CD4-positive, alpha-beta T cell (primary cell): ENCODE measurements at regions not wholly inside any gene's neighbourhood (a gene's known extent, or its start where the extent isn't known, plus 50 kb on each side); places are given as distances from the start of the nearest gene placed in this dataset.

Source experiments
- ATAC-seq: fragments of 200-7000 bp; cut with Tn5 transposase; one replicate; pipeline ENCODE4 v1.10.0; 2022; ENCODE audit warnings: mild to moderate bottlenecking; ENCODE audit not compliant: poor library complexity
- CTCF ChIA-PET: fragments of 350-600 bp; sonication (Branson Sonifier 250); formaldehyde crosslinking; loops from one replicate; lab custom pipeline; 2021; ENCODE audit warnings: antibody characterized with exemption, inconsistent platforms; lab: Charles Lee
- POLR2A ChIA-PET: fragments of 350-600 bp; sonication (Branson Sonifier 250); formaldehyde crosslinking; loops from one replicate; lab custom pipeline; 2021; ENCODE audit warnings: antibody characterized with exemption, inconsistent platforms; lab: Charles Lee
- DNase-seq, 14 experiments: peaks; one replicate each; pipeline ENCODE4 v3.0.0-alpha.2; 2013 to 2020; ENCODE audit warnings: mixed read lengths in 2 of 14
- H3K27ac ChIP-seq, 2 donors: one replicate each; pipeline versions ENCODE4 v1.5.1 to v1.7.0; 2013; ENCODE audit warnings: low read length in 2 of 2, low read depth in 1 of 2, mild to moderate bottlenecking in 1 of 2
- H3K27me3 ChIP-seq, 2 experiments: 1 replicate in 1 of 2; 2 replicates in 1 of 2; pipeline versions ENCODE4 v1.6.1 to v1.7.0; 2013; ENCODE audit warnings: low read length in 2 of 2, control low read depth in 1 of 2, mild to moderate bottlenecking in 1 of 2, moderate library complexity in 1 of 2; ENCODE audit not compliant: insufficient read depth in 2 of 2, control insufficient read depth in 1 of 2
- H3K36me3 ChIP-seq: one replicate; pipeline ENCODE4 v1.6.1; 2013; ENCODE audit warnings: low read length, control low read depth; ENCODE audit not compliant: insufficient read depth
- H3K4me1 ChIP-seq: one replicate; pipeline ENCODE4 v1.6.1; 2013; ENCODE audit warnings: low read length, control low read depth; ENCODE audit not compliant: insufficient read depth
- H3K4me3 ChIP-seq: one replicate; pipeline ENCODE4 v1.5.1; 2013; ENCODE audit warnings: mild to moderate bottlenecking, low read length, moderate library complexity
- H3K9me3 ChIP-seq, 2 experiments: 1 replicate in 1 of 2; 2 replicates in 1 of 2; pipeline versions ENCODE4 v1.6.1 to v1.7.0; 2013; ENCODE audit warnings: low read length in 2 of 2, mild to moderate bottlenecking in 2 of 2, control low read depth in 1 of 2, moderate library complexity in 1 of 2; ENCODE audit not compliant: control insufficient read depth in 1 of 2, insufficient read depth in 1 of 2
- H3K27ac Mint-ChIP-seq: one replicate; pipeline ENCODE4 v1.8.0; 2020; ENCODE audit warnings: mixed read lengths
- H3K27me3 Mint-ChIP-seq: one replicate; pipeline ENCODE4 v1.8.0; 2021; ENCODE audit warnings: mixed read lengths
- H3K36me3 Mint-ChIP-seq: one replicate; pipeline ENCODE4 v1.8.0; 2021; ENCODE audit warnings: low read depth, mixed read lengths
- H3K4me1 Mint-ChIP-seq: one replicate; pipeline ENCODE4 v1.8.0; 2021; ENCODE audit warnings: low read depth, mixed read lengths
- H3K4me3 Mint-ChIP-seq: one replicate; pipeline ENCODE4 v1.8.0; 2020; ENCODE audit warnings: mild to moderate bottlenecking, mixed read lengths
- H3K9me3 Mint-ChIP-seq: one replicate; pipeline ENCODE4 v1.8.0; 2020; ENCODE audit warnings: mixed read lengths
- CTCF ChIP-seq: fragments of 200-600 bp; IDR thresholded peaks from one replicate; pipeline ENCODE4 v1.8.0; 2022; ENCODE audit warnings: antibody characterized with exemption, mild to moderate bottlenecking
- intact Hi-C, 2 experiments: fragments of 100-400 bp; cut with DNase I in 1 of 2; cut with micrococcal nuclease in 1 of 2; formaldehyde crosslinking; loops; one replicate each; pipeline versions ENCODE4 v1.15.1 to v1.9.0; 2023 to 2025; cut with DNase I, micrococcal nuclease

DNA sequence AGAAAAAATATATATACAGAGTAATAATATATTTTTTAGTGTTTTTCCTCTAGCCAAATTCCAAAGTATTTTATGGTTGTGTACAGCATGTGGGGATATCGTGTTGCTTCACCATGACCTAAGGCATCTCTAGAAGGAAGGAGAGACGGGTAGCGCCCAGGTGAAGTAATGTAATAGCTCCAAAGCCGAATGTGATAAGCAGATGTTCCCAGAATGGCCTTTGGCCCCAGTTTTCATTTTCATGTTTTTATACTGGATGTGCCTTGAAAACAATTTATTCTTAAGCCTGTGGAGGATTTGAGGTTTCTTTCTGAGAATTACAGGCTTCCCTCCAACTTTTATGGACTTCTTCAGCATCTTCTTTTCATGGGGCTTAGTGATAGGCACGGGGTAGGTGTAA is 587.9 kb upstream of the KIRREL3 start:
- ATAC-seq = no peak
- Histone ChIP-seq H3K9me3 (no peaks in the 10 kb centered on the region), H3K27me3 (no peaks in the 10 kb centered on the region), H3K36me3 (no peaks in the 10 kb centered on the region), H3K4me3 (no peak overlapping the region), H3K27ac (no peak overlapping the region), H3K4me1 (no peaks in the 10 kb centered on the region)
- CTCF ChIA-PET = interaction anchor here (1.3 kb wide), 1 partner anchor 8 kb away, joined by 3 read pairs; no protein-coding TSS in a partner anchor
- Mint-ChIP-seq H3K9me3 (no peaks in the 10 kb centered on the region), H3K27me3 (peaks cover 16% of the 10 kb centered on the region), H3K4me3 (no peak overlapping the region), H3K4me1 (no peaks in the 10 kb centered on the region), H3K36me3 (no peaks in the 10 kb centered on the region), H3K27ac (no peak overlapping the region)
- TF ChIP-seq CTCF = no peak
- no peak for DNase-seq
- intact Hi-C loops = no loop called here
- POLR2A ChIA-PET = no interaction called here

DNA sequence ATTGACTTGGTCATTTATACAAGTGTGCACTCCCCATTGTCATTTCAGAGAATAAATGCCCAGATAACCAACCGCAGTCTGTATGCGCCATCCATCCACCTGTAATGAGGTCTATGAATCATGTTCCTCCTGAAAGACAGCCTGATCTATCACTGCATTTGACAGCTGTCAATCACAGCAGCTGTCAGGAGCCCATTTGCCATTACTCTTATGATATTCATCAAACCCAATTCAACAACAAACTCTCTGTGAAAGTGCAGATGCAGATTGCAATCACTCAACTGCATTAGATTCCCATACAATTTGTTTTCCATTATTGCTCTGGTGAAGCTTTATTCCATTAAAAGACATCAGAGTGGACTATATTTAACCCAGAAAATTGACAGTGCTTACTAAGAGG is 586.9 kb upstream of the KIRREL3 start:
- no peak overlapping the region for H3K4me3 Mint-ChIP-seq
- POLR2A ChIA-PET = no interaction called here
- intact Hi-C loops = no loop called here
- H3K4me3 ChIP-seq = no peak overlapping the region
- no peak overlapping the region for H3K27ac Mint-ChIP-seq
- TF ChIP-seq CTCF = no peak
- no peaks in the 10 kb centered on the region for H3K4me1 Mint-ChIP-seq
- H3K4me1 ChIP-seq = no peaks in the 10 kb centered on the region
- ATAC-seq = no peak
- no peaks in the 10 kb centered on the region for H3K36me3 ChIP-seq
- H3K9me3 ChIP-seq = no peaks in the 10 kb centered on the region
- H3K9me3 Mint-ChIP-seq = no peaks in the 10 kb centered on the region
- peaks cover 16% of the 10 kb centered on the region for H3K27me3 Mint-ChIP-seq
- H3K36me3 Mint-ChIP-seq = no peaks in the 10 kb centered on the region
- DNase-seq = no peak
- CTCF ChIA-PET = interaction anchor here (1.3 kb wide), 1 partner anchor 7 kb away, joined by 3 read pairs; no protein-coding TSS in a partner anchor
- H3K27ac ChIP-seq = no peak overlapping the region
- H3K27me3 ChIP-seq = no peaks in the 10 kb centered on the region

DNA sequence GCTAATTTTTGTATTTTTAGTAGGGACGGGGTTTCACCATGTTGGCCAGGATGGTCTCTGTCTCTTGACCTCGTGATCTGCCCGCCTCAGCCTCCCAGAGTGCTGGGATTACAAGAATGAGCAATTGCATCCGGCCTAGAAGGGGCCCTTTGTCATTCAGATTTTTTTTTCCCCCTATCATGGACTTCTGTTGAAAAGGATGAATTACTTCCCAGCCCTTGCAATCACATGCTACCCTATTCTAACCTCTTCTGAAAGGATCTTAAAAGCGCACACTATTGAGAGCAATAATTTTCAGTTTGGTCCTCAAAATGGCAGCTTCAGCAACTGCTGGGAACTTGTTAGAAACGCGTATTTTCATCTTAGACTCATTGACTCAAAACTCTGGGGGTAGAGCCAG is 575.6 kb upstream of the KIRREL3 start:
- peaks cover 0 to 8% of the 10 kb centered on the region in 2 experiments for H3K9me3 ChIP-seq
- H3K4me3 ChIP-seq = no peak overlapping the region
- intact Hi-C loops = no loop called here
- H3K4me1 ChIP-seq = no peaks in the 10 kb centered on the region
- H3K36me3 ChIP-seq = no peaks in the 10 kb centered on the region
- ChIA-PET POLR2A (no interaction called here), CTCF (no interaction called here)
- no peak overlapping the region for H3K4me3 Mint-ChIP-seq
- H3K27me3 Mint-ChIP-seq = no peaks in the 10 kb centered on the region
- H3K27ac Mint-ChIP-seq = no peak overlapping the region
- no peaks in the 10 kb centered on the region for H3K36me3 Mint-ChIP-seq
- H3K9me3 Mint-ChIP-seq = no peaks in the 10 kb centered on the region
- DNase-seq = no peak
- ATAC-seq = no peak
- no peak overlapping the region for H3K27ac ChIP-seq
- no peak for TF ChIP-seq CTCF
- no peaks in the 10 kb centered on the region for H3K27me3 ChIP-seq
- no peaks in the 10 kb centered on the region for H3K4me1 Mint-ChIP-seq
